ENCODE measurements at regions not wholly inside any gene's neighbourhood (a gene's known extent, or its start where the extent isn't known, plus 50 kb on each side); places are given as distances from the start of the nearest gene placed in this dataset.

DNA sequence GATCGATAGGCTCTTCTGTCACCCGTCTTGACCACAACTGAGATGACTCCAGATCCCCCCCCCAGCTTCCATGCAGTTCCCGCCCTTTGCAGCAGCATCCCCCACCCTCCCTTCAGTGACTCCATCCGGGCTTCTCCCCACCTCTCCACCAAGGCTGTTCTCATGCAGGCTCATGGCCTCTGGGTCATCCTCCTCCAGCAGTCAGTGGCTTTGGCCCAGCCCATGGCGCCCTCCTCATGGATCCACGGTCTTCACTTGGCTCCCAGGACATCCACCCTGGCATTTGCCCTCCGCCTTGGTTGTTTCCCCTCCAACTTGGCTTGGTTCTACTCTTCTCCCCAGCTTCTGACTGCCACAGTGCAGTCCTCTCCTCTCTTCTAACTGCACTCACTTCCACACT is 96.7 kb upstream of the RUFY1 start:
- ChIA-PET CTCF (no interaction called here), SMC1A (ENCODE audit: uncharacterized antibody, unreplicated experiment) (no interaction called here), RAD21 (ENCODE audit: unreplicated experiment) (no interaction called here), POLR2A (no interaction called here)
- H3K4me2 ChIP-seq (ENCODE audit: control insufficient read depth, insufficient read depth), result no peak overlapping the region
- no peaks in the 10 kb centered on the region for H3K79me2 ChIP-seq (ENCODE audit: control insufficient read depth, insufficient read depth, low read length)
- H3K4me1 ChIP-seq (ENCODE audit: control insufficient read depth, insufficient read depth, low read length), result no peaks in the 10 kb centered on the region
- no peaks in the 10 kb centered on the region for H3K27me3 ChIP-seq (replicated peaks in 1 of 2; ENCODE audit: control insufficient read depth in 2 of 2, insufficient read depth in 2 of 2, low read length in 1 of 2)
- no peaks in the 10 kb centered on the region for H4K20me1 ChIP-seq (ENCODE audit: control insufficient read depth, insufficient read depth)
- peaks cover 8% of the 10 kb centered on the region; the same call in 1 of the 3 replicates for H3K9me3 ChIP-seq (replicated peaks; ENCODE audit: control insufficient read depth, insufficient read depth, low read length)
- H3K27ac ChIP-seq (ENCODE audit: control insufficient read depth, insufficient read depth), result no peak overlapping the region
- H3K4me3 ChIP-seq, result no peak overlapping the region
- H3K36me3 ChIP-seq (ENCODE audit: control insufficient read depth in 2 of 2, insufficient read depth in 2 of 2, low read length in 1 of 2), result no peaks in the 10 kb centered on the region
- 12% methylated on average over 6 of the region's 7 CpGs for WGBS (ENCODE audit: insufficient coverage, insufficient replicate concordance, low lambda C conversion rate, missing lambda C conversion rate)
- no peak overlapping the region for H2AFZ ChIP-seq (ENCODE audit: control insufficient read depth, low read depth, low read length)
- BruUV-seq (replicated peaks), result no TSS peak
- FAIRE-seq (no peak), ATAC-seq (no peak), DNase-seq (ENCODE audit: low read depth, low spot score) (no peak)
- no peak overlapping the region for H3K9ac ChIP-seq (ENCODE audit: control insufficient read depth, insufficient read depth, low read length)
- intact Hi-C loops (cut with micrococcal nuclease; ENCODE audit: unreplicated experiment) (no loop called here), in situ Hi-C loops (cut with MboI) (no loop called here)
- TF ChIP-seq, protein P1, sequence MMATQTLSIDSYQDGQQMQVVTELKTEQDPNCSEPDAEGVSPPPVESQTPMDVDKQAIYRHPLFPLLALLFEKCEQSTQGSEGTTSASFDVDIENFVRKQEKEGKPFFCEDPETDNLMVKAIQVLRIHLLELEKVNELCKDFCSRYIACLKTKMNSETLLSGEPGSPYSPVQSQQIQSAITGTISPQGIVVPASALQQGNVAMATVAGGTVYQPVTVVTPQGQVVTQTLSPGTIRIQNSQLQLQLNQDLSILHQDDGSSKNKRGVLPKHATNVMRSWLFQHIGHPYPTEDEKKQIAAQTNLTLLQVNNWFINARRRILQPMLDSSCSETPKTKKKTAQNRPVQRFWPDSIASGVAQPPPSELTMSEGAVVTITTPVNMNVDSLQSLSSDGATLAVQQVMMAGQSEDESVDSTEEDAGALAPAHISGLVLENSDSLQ (IDR thresholded peaks at IDR 0.05), result no peak
- TF ChIP-seq, protein P2, sequence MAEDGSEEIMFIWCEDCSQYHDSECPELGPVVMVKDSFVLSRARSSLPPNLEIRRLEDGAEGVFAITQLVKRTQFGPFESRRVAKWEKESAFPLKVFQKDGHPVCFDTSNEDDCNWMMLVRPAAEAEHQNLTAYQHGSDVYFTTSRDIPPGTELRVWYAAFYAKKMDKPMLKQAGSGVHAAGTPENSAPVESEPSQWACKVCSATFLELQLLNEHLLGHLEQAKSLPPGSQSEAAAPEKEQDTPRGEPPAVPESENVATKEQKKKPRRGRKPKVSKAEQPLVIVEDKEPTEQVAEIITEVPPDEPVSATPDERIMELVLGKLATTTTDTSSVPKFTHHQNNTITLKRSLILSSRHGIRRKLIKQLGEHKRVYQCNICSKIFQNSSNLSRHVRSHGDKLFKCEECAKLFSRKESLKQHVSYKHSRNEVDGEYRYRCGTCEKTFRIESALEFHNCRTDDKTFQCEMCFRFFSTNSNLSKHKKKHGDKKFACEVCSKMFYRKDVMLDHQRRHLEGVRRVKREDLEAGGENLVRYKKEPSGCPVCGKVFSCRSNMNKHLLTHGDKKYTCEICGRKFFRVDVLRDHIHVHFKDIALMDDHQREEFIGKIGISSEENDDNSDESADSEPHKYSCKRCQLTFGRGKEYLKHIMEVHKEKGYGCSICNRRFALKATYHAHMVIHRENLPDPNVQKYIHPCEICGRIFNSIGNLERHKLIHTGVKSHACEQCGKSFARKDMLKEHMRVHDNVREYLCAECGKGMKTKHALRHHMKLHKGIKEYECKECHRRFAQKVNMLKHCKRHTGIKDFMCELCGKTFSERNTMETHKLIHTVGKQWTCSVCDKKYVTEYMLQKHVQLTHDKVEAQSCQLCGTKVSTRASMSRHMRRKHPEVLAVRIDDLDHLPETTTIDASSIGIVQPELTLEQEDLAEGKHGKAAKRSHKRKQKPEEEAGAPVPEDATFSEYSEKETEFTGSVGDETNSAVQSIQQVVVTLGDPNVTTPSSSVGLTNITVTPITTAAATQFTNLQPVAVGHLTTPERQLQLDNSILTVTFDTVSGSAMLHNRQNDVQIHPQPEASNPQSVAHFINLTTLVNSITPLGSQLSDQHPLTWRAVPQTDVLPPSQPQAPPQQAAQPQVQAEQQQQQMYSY (CRISPR knock-in tag; IDR thresholded peaks at IDR 0.05), result no peak
- TF ChIP-seq, protein P3, sequence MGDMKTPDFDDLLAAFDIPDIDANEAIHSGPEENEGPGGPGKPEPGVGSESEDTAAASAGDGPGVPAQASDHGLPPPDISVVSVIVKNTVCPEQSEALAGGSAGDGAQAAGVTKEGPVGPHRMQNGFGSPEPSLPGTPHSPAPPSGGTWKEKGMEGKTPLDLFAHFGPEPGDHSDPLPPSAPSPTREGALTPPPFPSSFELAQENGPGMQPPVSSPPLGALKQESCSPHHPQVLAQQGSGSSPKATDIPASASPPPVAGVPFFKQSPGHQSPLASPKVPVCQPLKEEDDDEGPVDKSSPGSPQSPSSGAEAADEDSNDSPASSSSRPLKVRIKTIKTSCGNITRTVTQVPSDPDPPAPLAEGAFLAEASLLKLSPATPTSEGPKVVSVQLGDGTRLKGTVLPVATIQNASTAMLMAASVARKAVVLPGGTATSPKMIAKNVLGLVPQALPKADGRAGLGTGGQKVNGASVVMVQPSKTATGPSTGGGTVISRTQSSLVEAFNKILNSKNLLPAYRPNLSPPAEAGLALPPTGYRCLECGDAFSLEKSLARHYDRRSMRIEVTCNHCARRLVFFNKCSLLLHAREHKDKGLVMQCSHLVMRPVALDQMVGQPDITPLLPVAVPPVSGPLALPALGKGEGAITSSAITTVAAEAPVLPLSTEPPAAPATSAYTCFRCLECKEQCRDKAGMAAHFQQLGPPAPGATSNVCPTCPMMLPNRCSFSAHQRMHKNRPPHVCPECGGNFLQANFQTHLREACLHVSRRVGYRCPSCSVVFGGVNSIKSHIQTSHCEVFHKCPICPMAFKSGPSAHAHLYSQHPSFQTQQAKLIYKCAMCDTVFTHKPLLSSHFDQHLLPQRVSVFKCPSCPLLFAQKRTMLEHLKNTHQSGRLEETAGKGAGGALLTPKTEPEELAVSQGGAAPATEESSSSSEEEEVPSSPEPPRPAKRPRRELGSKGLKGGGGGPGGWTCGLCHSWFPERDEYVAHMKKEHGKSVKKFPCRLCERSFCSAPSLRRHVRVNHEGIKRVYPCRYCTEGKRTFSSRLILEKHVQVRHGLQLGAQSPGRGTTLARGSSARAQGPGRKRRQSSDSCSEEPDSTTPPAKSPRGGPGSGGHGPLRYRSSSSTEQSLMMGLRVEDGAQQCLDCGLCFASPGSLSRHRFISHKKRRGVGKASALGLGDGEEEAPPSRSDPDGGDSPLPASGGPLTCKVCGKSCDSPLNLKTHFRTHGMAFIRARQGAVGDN (IDR thresholded peaks at IDR 0.05), result no peak
- no peak for TF ChIP-seq SP1 (IDR thresholded peaks at IDR 0.05; ENCODE audit: low read depth, low read length)
- TF ChIP-seq, protein P4, sequence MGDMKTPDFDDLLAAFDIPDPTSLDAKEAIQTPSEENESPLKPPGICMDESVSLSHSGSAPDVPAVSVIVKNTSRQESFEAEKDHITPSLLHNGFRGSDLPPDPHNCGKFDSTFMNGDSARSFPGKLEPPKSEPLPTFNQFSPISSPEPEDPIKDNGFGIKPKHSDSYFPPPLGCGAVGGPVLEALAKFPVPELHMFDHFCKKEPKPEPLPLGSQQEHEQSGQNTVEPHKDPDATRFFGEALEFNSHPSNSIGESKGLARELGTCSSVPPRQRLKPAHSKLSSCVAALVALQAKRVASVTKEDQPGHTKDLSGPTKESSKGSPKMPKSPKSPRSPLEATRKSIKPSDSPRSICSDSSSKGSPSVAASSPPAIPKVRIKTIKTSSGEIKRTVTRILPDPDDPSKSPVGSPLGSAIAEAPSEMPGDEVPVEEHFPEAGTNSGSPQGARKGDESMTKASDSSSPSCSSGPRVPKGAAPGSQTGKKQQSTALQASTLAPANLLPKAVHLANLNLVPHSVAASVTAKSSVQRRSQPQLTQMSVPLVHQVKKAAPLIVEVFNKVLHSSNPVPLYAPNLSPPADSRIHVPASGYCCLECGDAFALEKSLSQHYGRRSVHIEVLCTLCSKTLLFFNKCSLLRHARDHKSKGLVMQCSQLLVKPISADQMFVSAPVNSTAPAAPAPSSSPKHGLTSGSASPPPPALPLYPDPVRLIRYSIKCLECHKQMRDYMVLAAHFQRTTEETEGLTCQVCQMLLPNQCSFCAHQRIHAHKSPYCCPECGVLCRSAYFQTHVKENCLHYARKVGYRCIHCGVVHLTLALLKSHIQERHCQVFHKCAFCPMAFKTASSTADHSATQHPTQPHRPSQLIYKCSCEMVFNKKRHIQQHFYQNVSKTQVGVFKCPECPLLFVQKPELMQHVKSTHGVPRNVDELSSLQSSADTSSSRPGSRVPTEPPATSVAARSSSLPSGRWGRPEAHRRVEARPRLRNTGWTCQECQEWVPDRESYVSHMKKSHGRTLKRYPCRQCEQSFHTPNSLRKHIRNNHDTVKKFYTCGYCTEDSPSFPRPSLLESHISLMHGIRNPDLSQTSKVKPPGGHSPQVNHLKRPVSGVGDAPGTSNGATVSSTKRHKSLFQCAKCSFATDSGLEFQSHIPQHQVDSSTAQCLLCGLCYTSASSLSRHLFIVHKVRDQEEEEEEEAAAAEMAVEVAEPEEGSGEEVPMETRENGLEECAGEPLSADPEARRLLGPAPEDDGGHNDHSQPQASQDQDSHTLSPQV (IDR thresholded peaks at IDR 0.05), result no peak
- TF ChIP-seq NFXL1 (IDR thresholded peaks at IDR 0.05; ENCODE audit: borderline replicate concordance), result no peak
- TF ChIP-seq YY1 (IDR thresholded peaks at IDR 0.05; ENCODE audit: low read depth, low read length), result no peak
- no peak for TF ChIP-seq CREB1 (IDR thresholded peaks at IDR 0.05; ENCODE audit: low read depth)
- no peak for TF ChIP-seq ZZZ3 (IDR thresholded peaks at IDR 0.05; ENCODE audit: control insufficient read depth, insufficient read length, low read depth)
- no peak for TF ChIP-seq RFX5 (IDR thresholded peaks at IDR 0.05; ENCODE audit: low read depth, low read length)
- no peak for TF ChIP-seq POLR2AphosphoS2 (IDR thresholded peaks at IDR 0.05; ENCODE audit: low read depth, low read length)
- TF ChIP-seq BACH1 (IDR thresholded peaks at IDR 0.05; ENCODE audit: borderline replicate concordance), result no peak
- TF ChIP-seq TAF1 (IDR thresholded peaks at IDR 0.05; ENCODE audit: borderline replicate concordance, low read depth, low read length), result no peak
- no peak for TF ChIP-seq POLR2A (IDR thresholded peaks at IDR 0.05; ENCODE audit: low read depth, low read length)
